GM12892 (cell line): ENCODE measurements at regions not wholly inside any gene's neighbourhood (a gene's known extent, or its start where the extent isn't known, plus 50 kb on each side); places are given as distances from the start of the nearest gene placed in this dataset.

Experiments
- POLR2A ChIP-seq: IDR thresholded peaks from 2 replicates; pipeline ENCODE4 v1.6.1; 2011; ENCODE audit warnings: low read depth, low read length, control low read depth
- POLR2AphosphoS5 ChIP-seq: IDR thresholded peaks from 2 replicates; pipeline ENCODE4 v1.6.1; 2011; ENCODE audit warnings: low read depth, low read length, control low read depth
- TAF1 ChIP-seq: IDR thresholded peaks from 2 replicates; pipeline ENCODE4 v1.6.1; 2011; ENCODE audit warnings: low read depth, mild to moderate bottlenecking, control low read depth, low read length, borderline replicate concordance

DNA sequence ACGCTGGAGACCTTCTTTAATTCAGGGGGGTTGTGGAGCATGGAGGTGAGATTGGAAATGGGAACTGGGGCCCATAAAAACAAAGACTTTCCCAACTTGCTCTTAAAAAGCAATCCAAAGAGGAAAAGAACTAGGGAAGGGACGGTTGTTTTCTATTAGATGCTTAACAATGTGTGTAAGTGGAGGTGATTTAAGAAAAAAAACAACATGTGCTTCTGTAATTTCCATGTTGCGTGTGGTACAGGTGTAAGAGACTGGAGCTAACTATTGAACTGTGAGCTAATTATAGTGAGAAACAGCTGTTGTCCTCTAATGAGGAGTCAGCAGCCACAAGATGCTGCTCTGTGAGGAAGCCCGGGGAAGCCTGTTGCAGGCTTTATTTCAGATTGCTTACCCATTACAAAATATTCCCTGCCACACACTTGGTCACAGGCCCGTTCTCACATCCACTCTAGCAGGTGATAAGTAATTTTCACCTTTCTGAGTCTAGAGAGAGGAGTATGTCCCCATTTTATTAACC, 280.6 kb upstream of the PARD3B start:
- TF ChIP-seq POLR2A (no peak), POLR2AphosphoS5 (no peak), TAF1 (no peak)
